Erythroblast (primary cell): ENCODE measurements at regions not wholly inside any gene's neighbourhood (a gene's known extent, or its start where the extent isn't known, plus 50 kb on each side); places are given as distances from the start of the nearest gene placed in this dataset.

ENCODE experiments used
- GATA1 ChIP-seq: IDR thresholded peaks from 2 replicates; pipeline ENCODE4 v1.6.1; 2011; ENCODE audit warnings: low read depth, mild to moderate bottlenecking, control low read depth, low read length, moderate library complexity
- POLR2A ChIP-seq: IDR thresholded peaks from 2 replicates; pipeline ENCODE4 v1.6.1; 2011; ENCODE audit warnings: mild to moderate bottlenecking, low read length

GRCh38 chr10:108975459-108976058 lies 947.8 kb downstream of the XPNPEP1 start:
- no peak for TF ChIP-seq POLR2A
- TF ChIP-seq GATA1 = no peak
